ENCODE measurements at regions not wholly inside any gene's neighbourhood (a gene's known extent, or its start where the extent isn't known, plus 50 kb on each side); places are given as distances from the start of the nearest gene placed in this dataset.
A peak's percentile ranks its signal among the peaks of the same experiment; 100 is the strongest.

- no peak overlapping the region for H3K4me3 Mint-ChIP-seq
- H3K9me3 Mint-ChIP-seq = peaks cover 4% of the 10 kb centered on the region
- TF ChIP-seq CTCF (conservative IDR thresholded peaks at IDR 0.05) = no peak
- H3K36me3 Mint-ChIP-seq = no peaks in the 10 kb centered on the region
- no peaks in the 10 kb centered on the region for H3K27me3 Mint-ChIP-seq
- H3K4me1 Mint-ChIP-seq (ENCODE audit: unreplicated experiment) = peaks cover 12% of the 10 kb centered on the region
- H3K27ac Mint-ChIP-seq = no peak overlapping the region
- DNase-seq (ENCODE audit: extremely low spot score, unreplicated experiment) = no peak
These were observed 139.6 kb downstream of the SOCS6 start for GRCh38 chr18:70428439-70428838.

GRCh38 chr18:70426818-70427217 lies 138.0 kb downstream of the SOCS6 start:
- Mint-ChIP-seq H3K9me3 (peaks cover 4% of the 10 kb centered on the region), H3K27me3 (no peaks in the 10 kb centered on the region), H3K4me3 (no peak overlapping the region), H3K27ac (no peak overlapping the region), H3K4me1 (ENCODE audit: unreplicated experiment) (peaks cover 21% of the 10 kb centered on the region), H3K36me3 (no peaks in the 10 kb centered on the region)
- no peak for DNase-seq (ENCODE audit: extremely low spot score, unreplicated experiment)
- no peak for TF ChIP-seq CTCF (conservative IDR thresholded peaks at IDR 0.05)

GRCh38 chr18:70425236-70425635 lies 136.4 kb downstream of the SOCS6 start:
- no peaks in the 10 kb centered on the region for H3K27me3 Mint-ChIP-seq
- DNase-seq (ENCODE audit: extremely low spot score, unreplicated experiment) = no peak
- H3K36me3 Mint-ChIP-seq = no peaks in the 10 kb centered on the region
- peaks cover 23% of the 10 kb centered on the region for H3K4me1 Mint-ChIP-seq (ENCODE audit: unreplicated experiment)
- no peak overlapping the region for H3K27ac Mint-ChIP-seq
- H3K4me3 Mint-ChIP-seq = no peak overlapping the region
- H3K9me3 Mint-ChIP-seq = no peaks in the 10 kb centered on the region
- TF ChIP-seq CTCF (conservative IDR thresholded peaks at IDR 0.05) = no peak

GRCh38 chr18:70423988-70424387 lies 135.1 kb downstream of the SOCS6 start:
- no peak for TF ChIP-seq CTCF (conservative IDR thresholded peaks at IDR 0.05)
- no peak for DNase-seq (ENCODE audit: extremely low spot score, unreplicated experiment)
- H3K4me3 Mint-ChIP-seq = peak overlapping the region; percentile 18
- H3K4me1 Mint-ChIP-seq (ENCODE audit: unreplicated experiment) = peaks cover 30% of the 10 kb centered on the region
- no peaks in the 10 kb centered on the region for H3K9me3 Mint-ChIP-seq
- peak overlapping the region; percentile 1 for H3K27ac Mint-ChIP-seq
- peaks cover 3% of the 10 kb centered on the region for H3K27me3 Mint-ChIP-seq
- no peaks in the 10 kb centered on the region for H3K36me3 Mint-ChIP-seq

GRCh38 chr18:70423120-70423519 lies 134.3 kb downstream of the SOCS6 start:
- Mint-ChIP-seq H3K27me3 (peaks cover 3% of the 10 kb centered on the region), H3K4me1 (ENCODE audit: unreplicated experiment) (peaks cover 34% of the 10 kb centered on the region), H3K4me3 (no peak overlapping the region), H3K9me3 (no peaks in the 10 kb centered on the region), H3K36me3 (no peaks in the 10 kb centered on the region), H3K27ac (peak overlapping the region; percentile 1)
- no peak for TF ChIP-seq CTCF (conservative IDR thresholded peaks at IDR 0.05)
- no peak for DNase-seq (ENCODE audit: extremely low spot score, unreplicated experiment)

GRCh38 chr18:70422391-70422965 lies 133.6 kb downstream of the SOCS6 start:
- no peaks in the 10 kb centered on the region for H3K36me3 Mint-ChIP-seq
- peaks cover 3% of the 10 kb centered on the region for H3K27me3 Mint-ChIP-seq
- no peak for TF ChIP-seq CTCF (conservative IDR thresholded peaks at IDR 0.05)
- peak overlapping the region; percentile 47 for H3K27ac Mint-ChIP-seq
- H3K4me3 Mint-ChIP-seq = peak overlapping the region; percentile 16
- peaks cover 34% of the 10 kb centered on the region for H3K4me1 Mint-ChIP-seq (ENCODE audit: unreplicated experiment)
- no peak for DNase-seq (ENCODE audit: extremely low spot score, unreplicated experiment)
- no peaks in the 10 kb centered on the region for H3K9me3 Mint-ChIP-seq

Measured in type B pancreatic cell (in vitro differentiated cells).